ENCODE measurements at regions not wholly inside any gene's neighbourhood (a gene's known extent, or its start where the extent isn't known, plus 50 kb on each side); places are given as distances from the start of the nearest gene placed in this dataset.

- Mint-ChIP-seq H3K27me3 (ENCODE audit: low read depth, unreplicated experiment) (no peaks in the 10 kb centered on the region), H3K4me1 (ENCODE audit: low read depth, unreplicated experiment) (peaks cover 6% of the 10 kb centered on the region), H3K4me3 (ENCODE audit: unreplicated experiment) (no peak overlapping the region), H3K27ac (ENCODE audit: unreplicated experiment) (no peak overlapping the region), H3K9me3 (ENCODE audit: unreplicated experiment) (no peaks in the 10 kb centered on the region), H3K36me3 (ENCODE audit: low read depth, unreplicated experiment) (no peaks in the 10 kb centered on the region)
- H2AFZ ChIP-seq (ENCODE audit: low read depth, low read length): no peak overlapping the region
- no peaks in the 10 kb centered on the region for H3K36me3 ChIP-seq (ENCODE audit: insufficient read depth, low read length)
- no peak overlapping the region for H3K27ac ChIP-seq (ENCODE audit: low read depth, low read length)
- TF ChIP-seq EZH2 (IDR thresholded peaks at IDR 0.05; ENCODE audit: insufficient read depth, low read length) (no peak), CTCF (IDR thresholded peaks at IDR 0.05; ENCODE audit: insufficient read depth, low read depth, low read length) (no peak)
- no peaks in the 10 kb centered on the region for H4K20me1 ChIP-seq (ENCODE audit: insufficient read depth, low read length)
- no peaks in the 10 kb centered on the region for H3K4me1 ChIP-seq (ENCODE audit: insufficient read depth, low read length)
- H3K9ac ChIP-seq (ENCODE audit: low read length): no peak overlapping the region
- no peak overlapping the region for H3K4me3 ChIP-seq (ENCODE audit: insufficient read depth, low read depth, low read length)
- peaks cover 2% of the 10 kb centered on the region for H3K27me3 ChIP-seq (ENCODE audit: insufficient read depth, low read length)
- no peaks in the 10 kb centered on the region for H3K9me3 ChIP-seq (ENCODE audit: insufficient read depth, low read depth, low read length)
- H3K79me2 ChIP-seq (ENCODE audit: insufficient read depth, low read length): no peaks in the 10 kb centered on the region
- DNase-seq (ENCODE audit: low read depth) (no peak), FAIRE-seq (no peak)
- H3K4me2 ChIP-seq (ENCODE audit: low read length): no peak overlapping the region
Observed at GRCh38 chr13:76751278-76751677, 134.9 kb downstream of the KCTD12 start.

- no peaks in the 10 kb centered on the region for H3K36me3 Mint-ChIP-seq (ENCODE audit: low read depth, unreplicated experiment)
- no peaks in the 10 kb centered on the region for H3K9me3 ChIP-seq (ENCODE audit: insufficient read depth, low read depth, low read length)
- no peak overlapping the region for H3K4me3 Mint-ChIP-seq (ENCODE audit: unreplicated experiment)
- no peaks in the 10 kb centered on the region for H3K4me1 ChIP-seq (ENCODE audit: insufficient read depth, low read length)
- H3K4me3 ChIP-seq (ENCODE audit: insufficient read depth, low read depth, low read length): no peak overlapping the region
- no peak overlapping the region for H2AFZ ChIP-seq (ENCODE audit: low read depth, low read length)
- H3K79me2 ChIP-seq (ENCODE audit: insufficient read depth, low read length): no peaks in the 10 kb centered on the region
- no peak overlapping the region for H3K4me2 ChIP-seq (ENCODE audit: low read length)
- TF ChIP-seq EZH2 (IDR thresholded peaks at IDR 0.05; ENCODE audit: insufficient read depth, low read length): no peak
- no peak for TF ChIP-seq CTCF (IDR thresholded peaks at IDR 0.05; ENCODE audit: insufficient read depth, low read depth, low read length)
- H3K27ac Mint-ChIP-seq (ENCODE audit: unreplicated experiment): no peak overlapping the region
- DNase-seq (ENCODE audit: low read depth) (no peak), FAIRE-seq (peak; percentile 26)
- no peaks in the 10 kb centered on the region for H3K27me3 Mint-ChIP-seq (ENCODE audit: low read depth, unreplicated experiment)
- no peak overlapping the region for H3K9ac ChIP-seq (ENCODE audit: low read length)
- H3K9me3 Mint-ChIP-seq (ENCODE audit: unreplicated experiment): no peaks in the 10 kb centered on the region
- no peaks in the 10 kb centered on the region for H3K36me3 ChIP-seq (ENCODE audit: insufficient read depth, low read length)
- H3K27ac ChIP-seq (ENCODE audit: low read depth, low read length): no peak overlapping the region
- H4K20me1 ChIP-seq (ENCODE audit: insufficient read depth, low read length): no peaks in the 10 kb centered on the region
- H3K4me1 Mint-ChIP-seq (ENCODE audit: low read depth, unreplicated experiment): peaks cover 6% of the 10 kb centered on the region
- peaks cover 2% of the 10 kb centered on the region for H3K27me3 ChIP-seq (ENCODE audit: insufficient read depth, low read length)
Observed at GRCh38 chr13:76750126-76750525, 136.1 kb downstream of the KCTD12 start.

- no peak overlapping the region for H3K9ac ChIP-seq (ENCODE audit: low read length)
- DNase-seq (ENCODE audit: low read depth) (no peak), FAIRE-seq (no peak)
- no peaks in the 10 kb centered on the region for H3K36me3 ChIP-seq (ENCODE audit: insufficient read depth, low read length)
- no peaks in the 10 kb centered on the region for H4K20me1 ChIP-seq (ENCODE audit: insufficient read depth, low read length)
- no peaks in the 10 kb centered on the region for H3K79me2 ChIP-seq (ENCODE audit: insufficient read depth, low read length)
- H3K27me3 ChIP-seq (ENCODE audit: insufficient read depth, low read length): peaks cover 2% of the 10 kb centered on the region
- no peaks in the 10 kb centered on the region for H3K4me1 ChIP-seq (ENCODE audit: insufficient read depth, low read length)
- no peak overlapping the region for H3K4me3 Mint-ChIP-seq (ENCODE audit: unreplicated experiment)
- no peaks in the 10 kb centered on the region for H3K36me3 Mint-ChIP-seq (ENCODE audit: low read depth, unreplicated experiment)
- H3K9me3 ChIP-seq (ENCODE audit: insufficient read depth, low read depth, low read length): peaks cover 2% of the 10 kb centered on the region
- no peak overlapping the region for H3K27ac Mint-ChIP-seq (ENCODE audit: unreplicated experiment)
- no peaks in the 10 kb centered on the region for H3K27me3 Mint-ChIP-seq (ENCODE audit: low read depth, unreplicated experiment)
- no peak overlapping the region for H3K4me2 ChIP-seq (ENCODE audit: low read length)
- H3K27ac ChIP-seq (ENCODE audit: low read depth, low read length): no peak overlapping the region
- H3K4me3 ChIP-seq (ENCODE audit: insufficient read depth, low read depth, low read length): no peak overlapping the region
- no peaks in the 10 kb centered on the region for H3K4me1 Mint-ChIP-seq (ENCODE audit: low read depth, unreplicated experiment)
- peaks cover 6% of the 10 kb centered on the region for H3K9me3 Mint-ChIP-seq (ENCODE audit: unreplicated experiment)
- no peak for TF ChIP-seq CTCF (IDR thresholded peaks at IDR 0.05; ENCODE audit: insufficient read depth, low read depth, low read length)
- no peak for TF ChIP-seq EZH2 (IDR thresholded peaks at IDR 0.05; ENCODE audit: insufficient read depth, low read length)
- H2AFZ ChIP-seq (ENCODE audit: low read depth, low read length): no peak overlapping the region
Observed at GRCh38 chr13:76745261-76746200, 140.7 kb downstream of the KCTD12 start.
